ENCODE measurements at regions not wholly inside any gene's neighbourhood (a gene's known extent, or its start where the extent isn't known, plus 50 kb on each side); places are given as distances from the start of the nearest gene placed in this dataset.

DNA sequence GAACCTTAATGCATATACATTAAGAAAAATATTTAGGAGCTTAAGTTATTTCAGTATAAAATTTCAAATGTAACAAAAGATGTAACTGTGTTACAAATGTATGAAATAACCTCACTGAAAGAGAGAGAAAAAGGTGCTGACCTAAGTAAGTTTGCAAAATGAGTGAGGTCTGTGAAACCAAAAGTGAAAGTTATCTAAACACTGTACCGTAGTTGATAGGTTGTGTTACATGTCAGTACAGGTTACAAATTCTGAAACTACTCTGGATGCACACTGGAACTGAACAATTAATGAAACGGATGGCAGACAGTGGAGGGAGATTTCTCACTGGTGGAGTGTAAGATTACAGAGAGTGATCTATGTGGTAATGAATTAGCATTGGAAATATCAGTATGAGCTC lies 420.7 kb downstream of the ZNF385D start:
- H3K4me3 ChIP-seq (ENCODE audit: low read depth, low read length), result no peak overlapping the region
- TF ChIP-seq POLR2A (IDR thresholded peaks at IDR 0.05; ENCODE audit: extremely low read depth, insufficient read length), result no peak
- no peak for TF ChIP-seq MYC (IDR thresholded peaks at IDR 0.05; ENCODE audit: low read depth, low read length)
- TF ChIP-seq, protein P1, sequence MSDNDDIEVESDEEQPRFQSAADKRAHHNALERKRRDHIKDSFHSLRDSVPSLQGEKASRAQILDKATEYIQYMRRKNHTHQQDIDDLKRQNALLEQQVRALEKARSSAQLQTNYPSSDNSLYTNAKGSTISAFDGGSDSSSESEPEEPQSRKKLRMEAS (IDR thresholded peaks at IDR 0.05; ENCODE audit: low read depth, low read length), result no peak
- TF ChIP-seq, protein P2, sequence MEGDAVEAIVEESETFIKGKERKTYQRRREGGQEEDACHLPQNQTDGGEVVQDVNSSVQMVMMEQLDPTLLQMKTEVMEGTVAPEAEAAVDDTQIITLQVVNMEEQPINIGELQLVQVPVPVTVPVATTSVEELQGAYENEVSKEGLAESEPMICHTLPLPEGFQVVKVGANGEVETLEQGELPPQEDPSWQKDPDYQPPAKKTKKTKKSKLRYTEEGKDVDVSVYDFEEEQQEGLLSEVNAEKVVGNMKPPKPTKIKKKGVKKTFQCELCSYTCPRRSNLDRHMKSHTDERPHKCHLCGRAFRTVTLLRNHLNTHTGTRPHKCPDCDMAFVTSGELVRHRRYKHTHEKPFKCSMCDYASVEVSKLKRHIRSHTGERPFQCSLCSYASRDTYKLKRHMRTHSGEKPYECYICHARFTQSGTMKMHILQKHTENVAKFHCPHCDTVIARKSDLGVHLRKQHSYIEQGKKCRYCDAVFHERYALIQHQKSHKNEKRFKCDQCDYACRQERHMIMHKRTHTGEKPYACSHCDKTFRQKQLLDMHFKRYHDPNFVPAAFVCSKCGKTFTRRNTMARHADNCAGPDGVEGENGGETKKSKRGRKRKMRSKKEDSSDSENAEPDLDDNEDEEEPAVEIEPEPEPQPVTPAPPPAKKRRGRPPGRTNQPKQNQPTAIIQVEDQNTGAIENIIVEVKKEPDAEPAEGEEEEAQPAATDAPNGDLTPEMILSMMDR (IDR thresholded peaks at IDR 0.05; ENCODE audit: low read depth, low read length), result no peak
- DNase-seq (ENCODE audit: low read depth), result peak; percentile 2

DNA sequence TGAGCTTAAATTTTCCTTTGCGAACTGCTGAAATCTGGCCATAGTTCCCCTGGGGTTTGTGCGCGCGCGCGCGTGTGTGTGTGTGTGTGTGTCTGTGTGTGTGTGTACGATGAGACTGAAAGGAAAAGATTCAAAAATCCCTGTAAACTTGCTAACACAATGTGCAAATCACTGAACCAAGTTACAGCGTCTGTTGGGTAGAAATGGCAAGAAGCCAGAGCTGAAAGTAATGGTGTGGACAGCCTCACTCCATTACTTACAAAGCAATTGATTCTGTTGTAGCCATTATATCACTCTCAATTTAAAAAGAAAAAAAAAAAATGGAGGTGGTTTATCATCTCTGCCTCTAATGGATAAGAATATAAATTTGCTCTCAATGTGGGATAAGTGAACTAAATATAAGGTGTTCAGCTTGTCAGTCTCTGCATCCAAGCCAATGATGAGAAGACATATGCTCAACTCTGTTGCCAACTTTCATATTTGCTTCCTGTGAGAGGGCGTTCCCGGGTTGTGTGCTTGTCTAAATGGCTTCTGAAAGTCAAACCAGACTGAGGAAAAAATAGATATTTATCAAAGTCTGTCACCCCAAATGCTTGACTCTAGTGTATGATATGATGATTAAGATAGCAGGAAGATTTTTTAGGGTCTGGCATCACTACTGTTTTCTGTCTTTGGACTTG lies 422.2 kb downstream of the ZNF385D start:
- H3K4me3 ChIP-seq (ENCODE audit: low read depth, low read length), result no peak overlapping the region
- DNase-seq (ENCODE audit: low read depth), result no peak
- TF ChIP-seq, protein P2 (IDR thresholded peaks at IDR 0.05; ENCODE audit: low read depth, low read length), result no peak
- TF ChIP-seq POLR2A (IDR thresholded peaks at IDR 0.05; ENCODE audit: extremely low read depth, insufficient read length), result no peak
- TF ChIP-seq, protein P1 (IDR thresholded peaks at IDR 0.05; ENCODE audit: low read depth, low read length), result no peak
- no peak for TF ChIP-seq MYC (IDR thresholded peaks at IDR 0.05; ENCODE audit: low read depth, low read length)

DNA sequence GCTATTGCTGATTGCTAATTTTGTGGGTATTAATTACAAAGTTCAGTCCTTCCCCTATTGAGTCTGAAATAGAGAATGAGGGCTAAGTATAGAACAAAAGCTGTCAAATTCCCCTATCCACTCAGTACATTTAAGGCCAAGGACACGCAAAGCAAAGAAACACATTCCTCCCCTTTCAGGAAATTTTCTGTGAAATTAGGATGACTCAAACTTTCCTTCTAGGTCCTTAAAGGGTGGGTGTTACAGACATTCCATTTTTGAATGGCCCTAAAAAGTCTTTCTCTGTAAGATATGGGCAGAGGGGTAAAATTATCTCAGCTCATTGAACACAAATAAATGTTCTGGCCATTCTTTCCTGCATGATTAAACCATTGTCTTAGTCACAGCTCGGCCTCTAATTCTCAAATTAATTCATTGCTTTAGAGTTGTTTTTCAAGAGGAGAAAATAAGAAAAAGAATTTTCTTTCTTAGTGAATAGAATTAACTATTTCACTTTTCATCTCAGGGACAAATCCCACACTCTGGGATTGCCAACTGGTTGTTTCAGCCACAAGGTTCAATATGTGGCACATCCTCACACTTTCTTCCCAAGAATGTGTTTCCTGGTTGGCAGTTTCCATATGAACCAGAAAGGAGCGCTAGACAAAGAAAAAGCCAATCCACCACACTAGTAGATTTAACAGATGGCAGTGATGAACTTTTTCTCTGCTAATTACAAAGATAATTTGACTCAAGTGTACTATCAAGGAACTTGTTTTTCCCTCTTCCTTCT lies 424.1 kb downstream of the ZNF385D start:
- H3K4me3 ChIP-seq (ENCODE audit: low read depth, low read length), result no peak overlapping the region
- TF ChIP-seq, protein P2 (IDR thresholded peaks at IDR 0.05; ENCODE audit: low read depth, low read length), result no peak
- TF ChIP-seq POLR2A (IDR thresholded peaks at IDR 0.05; ENCODE audit: extremely low read depth, insufficient read length), result no peak
- DNase-seq (ENCODE audit: low read depth), result no peak

DNA sequence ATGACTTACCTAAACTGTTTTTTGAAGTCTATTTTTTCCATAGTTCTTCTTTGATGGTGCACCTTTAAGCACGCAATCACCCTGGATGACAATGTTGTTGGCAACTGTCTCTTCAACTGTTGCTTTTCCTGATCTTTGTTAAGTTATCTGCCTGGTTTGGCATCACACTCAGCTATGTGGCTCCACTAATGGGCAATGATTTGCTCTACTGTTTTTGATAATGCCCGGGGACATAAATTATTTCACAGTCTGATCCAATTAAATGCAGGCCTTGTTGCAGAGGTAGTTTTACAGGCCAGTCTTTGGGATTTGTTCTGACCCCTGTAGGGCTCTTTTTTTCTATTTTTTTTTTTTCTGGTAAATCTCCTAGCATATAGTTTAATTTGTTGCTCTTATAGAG lies 436.3 kb downstream of the ZNF385D start:
- DNase-seq (ENCODE audit: low read depth), result no peak
- no peak for TF ChIP-seq MYC (IDR thresholded peaks at IDR 0.05; ENCODE audit: low read depth, low read length)
- TF ChIP-seq, protein P1 (IDR thresholded peaks at IDR 0.05; ENCODE audit: low read depth, low read length), result no peak
- H3K4me3 ChIP-seq (ENCODE audit: low read depth, low read length), result no peak overlapping the region

DNA sequence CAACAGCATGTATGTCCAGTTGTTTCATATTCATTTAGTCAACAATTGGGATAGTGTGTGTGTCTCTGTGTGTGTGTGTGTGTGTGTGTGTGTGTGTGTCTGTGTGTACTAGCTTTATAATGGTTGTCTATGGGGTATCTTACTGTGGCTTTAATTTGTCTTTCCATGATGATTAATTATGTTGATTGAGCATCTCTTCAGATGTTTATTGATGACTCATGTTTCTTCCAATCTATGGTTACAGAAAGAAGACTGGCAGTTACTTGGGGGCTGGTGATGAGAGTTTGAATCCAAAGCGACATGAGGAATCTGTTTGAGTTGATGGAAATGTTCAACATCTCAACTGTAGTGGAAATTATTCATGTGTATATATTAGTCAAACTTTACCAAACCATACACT lies 440.1 kb downstream of the ZNF385D start:
- H3K4me3 ChIP-seq (ENCODE audit: low read depth, low read length), result no peak overlapping the region
- no peak for DNase-seq (ENCODE audit: low read depth)
- TF ChIP-seq POLR2A (IDR thresholded peaks at IDR 0.05; ENCODE audit: extremely low read depth, insufficient read length) (no peak), MYC (IDR thresholded peaks at IDR 0.05; ENCODE audit: low read depth, low read length) (no peak)
- TF ChIP-seq, protein P2 (IDR thresholded peaks at IDR 0.05; ENCODE audit: low read depth, low read length), result no peak
- TF ChIP-seq, protein P1 (IDR thresholded peaks at IDR 0.05; ENCODE audit: low read depth, low read length), result no peak

DNA sequence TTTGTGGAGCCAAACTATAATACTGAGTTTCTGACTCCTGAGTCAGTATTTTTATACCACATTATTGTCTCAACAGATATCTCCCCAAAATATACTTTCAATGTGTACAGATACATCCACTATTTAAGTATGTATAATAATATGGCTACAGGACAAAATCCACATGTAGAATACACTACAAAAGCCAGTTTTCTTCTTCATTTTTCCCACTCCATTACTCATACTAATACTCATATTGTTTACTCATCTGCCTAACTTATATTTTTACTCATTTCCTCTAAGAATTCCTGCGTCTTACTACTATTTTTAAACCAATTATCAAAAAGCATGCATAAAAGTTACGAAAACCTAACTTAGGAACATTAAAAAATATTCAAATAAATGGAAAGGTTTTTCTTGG lies 440.8 kb downstream of the ZNF385D start:
- no peak overlapping the region for H3K4me3 ChIP-seq (ENCODE audit: low read depth, low read length)
- DNase-seq (ENCODE audit: low read depth), result no peak
- TF ChIP-seq, protein P1 (IDR thresholded peaks at IDR 0.05; ENCODE audit: low read depth, low read length), result no peak
- TF ChIP-seq POLR2A (IDR thresholded peaks at IDR 0.05; ENCODE audit: extremely low read depth, insufficient read length) (no peak), MYC (IDR thresholded peaks at IDR 0.05; ENCODE audit: low read depth, low read length) (no peak)
- TF ChIP-seq, protein P2 (IDR thresholded peaks at IDR 0.05; ENCODE audit: low read depth, low read length), result no peak

Measured in NB4 (cell line).